Heart left ventricle (tissue), 16 donors: ENCODE measurements at regions not wholly inside any gene's neighbourhood (a gene's known extent, or its start where the extent isn't known, plus 50 kb on each side); places are given as distances from the start of the nearest gene placed in this dataset.

ENCODE experiments used
- ATAC-seq, 4 donors: fragments of 200-7000 bp; cut with Tn5 transposase; one replicate each; pipeline ENCODE4 v1.9.1; 2020 to 2022; ENCODE audit warnings: moderate library complexity in 4 of 4, mild to moderate bottlenecking in 3 of 4, moderate number of reproducible peaks in 1 of 4
- DNase-seq, 5 donors: peaks; one replicate each; pipeline ENCODE4 v3.0.0-alpha.2; 2020
- H3K27ac ChIP-seq, 12 donors: fragments of 200-600 bp; sonication (generic) in 4 of 12; one replicate each; pipeline versions ENCODE4 v1.5.0 to v1.8.0; 2016 to 2022; ENCODE audit warnings: mild to moderate bottlenecking in 2 of 12
- H3K27me3 ChIP-seq, 9 donors: fragments of 200-600 bp; sonication (generic) in 2 of 9; one replicate each; pipeline versions ENCODE4 v1.5.1 to v1.8.0; 2016 to 2022; ENCODE audit warnings: mild to moderate bottlenecking in 3 of 9
- H3K36me3 ChIP-seq, 9 donors: fragments of 200-600 bp; sonication (generic) in 2 of 9; one replicate each; pipeline versions ENCODE4 v1.5.0 to v1.8.0; 2018 to 2022; ENCODE audit warnings: mild to moderate bottlenecking in 2 of 9
- H3K4me1 ChIP-seq, 12 donors: fragments of 200-600 bp; sonication (generic) in 4 of 12; one replicate each; pipeline versions ENCODE4 v1.5.0 to v1.8.0; 2016 to 2022; ENCODE audit warnings: mild to moderate bottlenecking in 3 of 12
- H3K4me3 ChIP-seq, 12 donors: fragments of 200-600 bp; sonication (generic) in 4 of 12; one replicate each; pipeline versions ENCODE4 v1.5.0 to v1.8.0; 2017 to 2022; ENCODE audit warnings: mild to moderate bottlenecking in 9 of 12, moderate library complexity in 4 of 12
- H3K9me3 ChIP-seq, 12 donors: fragments of 200-600 bp; sonication (generic) in 4 of 12; one replicate each; pipeline versions ENCODE4 v1.5.0 to v1.8.0; 2016 to 2022; ENCODE audit warnings: mild to moderate bottlenecking in 1 of 12
- CTCF ChIP-seq, 12 donors: fragments of 200-600 bp; sonication (generic) in 4 of 12; IDR thresholded peaks; one replicate each; pipeline versions ENCODE4 v1.5.0 to v1.8.0; 2018 to 2022; ENCODE audit warnings: antibody characterized with exemption in 12 of 12, mild to moderate bottlenecking in 5 of 12
- POLR2A ChIP-seq, 2 donors: fragments of 450-650 bp; IDR thresholded peaks; one replicate each; pipeline ENCODE4 v1.6.1; 2017; ENCODE audit warnings: antibody characterized with exemption in 2 of 2, mild to moderate bottlenecking in 2 of 2, moderate library complexity in 2 of 2
- WGBS, 4 donors: extraction: QIAGEN DNeasy Blood & Tissue Kit in 2 of 4; methylation state at CpG; one replicate each; pipeline versions ENCODE4 v1.1.5 to v1.1.7; 2013 to 2018; 5-methylcytosine and 5-hydroxymethylcytosine counted together
- intact Hi-C, 10 donors: fragments of 100-400 bp; cut with DNase I; formaldehyde crosslinking; loops; one replicate each; pipeline versions ENCODE4 v1.11.1 to v1.14.2; 2022
- donor health status: ischemic (EF 13 %, LVEDD 7.1; RV severe dilation, severe dysfunction).
- donor health status: healthy with polysubstance abuse.
- donor health status: DM: no; HTN: yes; CAD: no.
- donor health status: DM: no; HTN: no; CAD: no.
- donor health status: ischemic (EF 25% LVEDD 6.9; RV normal size, moderate dysfunction).
- donor health status: ischemic (EF 25% LVEDD 5.7; RV mildly dilated, moderate dysfunction).
- donor health status: healthy.
- donor health status: DM: yes; HTN: yes; CAD: no.
- donor health status: ischemic (EF 35%, LVEDD 5.7; RV mildly dilated, moderate dysfunction).
- donor health status: nonischemic (EF 11% LVEDD 7.7; RV severe dilation, severe dysfunction).
- donor health status: DM: yes; HTN: yes; CAD: no.
- donor health status: PGD.
- donor health status: ischemic (EF 29% LVEDD 5.4; RV normal size, mild dysfunction).
- donor health status: nonischemic (EF 23%, LVEDD 6.1; RV moderate dilation, normal function).

- TF ChIP-seq POLR2A (IDR thresholded peaks at IDR 0.05) (no peak), CTCF (IDR thresholded peaks at IDR 0.05) (no peak)
- intact Hi-C loops: no loop called here
- H3K27ac ChIP-seq: no peak overlapping the region
- 94 to 99% (median 97%) methylated on average over 2 of the region's 2 CpGs for WGBS, 4 donors
- no peaks in the 10 kb centered on the region for H3K9me3 ChIP-seq
- no peak overlapping the region for H3K4me3 ChIP-seq
- no peaks in the 10 kb centered on the region for H3K4me1 ChIP-seq
- ATAC-seq (no peak), DNase-seq (no peak)
- peaks cover 0 to 8% (median 0%) of the 10 kb centered on the region in 9 donors for H3K27me3 ChIP-seq
- no peaks in the 10 kb centered on the region for H3K36me3 ChIP-seq
Measured at GRCh38 chr9:71592400-71592799, 175.9 kb downstream of the CEMIP2 start.

- ATAC-seq (no peak), DNase-seq (no peak)
- TF ChIP-seq POLR2A (IDR thresholded peaks at IDR 0.05) (no peak), CTCF (IDR thresholded peaks at IDR 0.05) (no peak)
- WGBS, 4 donors: 60 to 69% (median 68%) methylated on average over 3 of the region's 3 CpGs
- Histone ChIP-seq H3K9me3 (no peaks in the 10 kb centered on the region), H3K36me3 (no peaks in the 10 kb centered on the region), H3K4me3 (no peak overlapping the region), H3K27me3 (peaks cover 0 to 8% (median 0%) of the 10 kb centered on the region in 9 donors), H3K27ac (no peak overlapping the region), H3K4me1 (no peaks in the 10 kb centered on the region)
- intact Hi-C loops: no loop called here
Measured at GRCh38 chr9:71590362-71590761, 178.0 kb downstream of the CEMIP2 start.

- no peaks in the 10 kb centered on the region for H3K4me1 ChIP-seq
- TF ChIP-seq CTCF (IDR thresholded peaks at IDR 0.05) (no peak), POLR2A (IDR thresholded peaks at IDR 0.05) (no peak)
- peaks cover 0 to 8% (median 0%) of the 10 kb centered on the region in 9 donors for H3K27me3 ChIP-seq
- no peak overlapping the region for H3K4me3 ChIP-seq
- intact Hi-C loops: loop anchor here in 1 of 10 donors (10.0 kb wide), 1 partner anchor 65 kb away; no protein-coding TSS in a partner anchor
- H3K36me3 ChIP-seq: no peaks in the 10 kb centered on the region
- no peak overlapping the region for H3K27ac ChIP-seq
- H3K9me3 ChIP-seq: no peaks in the 10 kb centered on the region
- WGBS, 4 donors: 60 to 80% (median 69%) methylated on average over 6 of the region's 6 CpGs
- no peak for DNase-seq
- no peak for ATAC-seq
Measured at GRCh38 chr9:71589612-71590011, 178.7 kb downstream of the CEMIP2 start.

GRCh38 chr9:71587576-71588362 lies 180.5 kb downstream of the CEMIP2 start:
- Histone ChIP-seq H3K27ac (no peak overlapping the region), H3K36me3 (no peaks in the 10 kb centered on the region), H3K4me1 (no peaks in the 10 kb centered on the region), H3K9me3 (no peaks in the 10 kb centered on the region), H3K4me3 (no peak overlapping the region), H3K27me3 (no peaks in the 10 kb centered on the region)
- WGBS, 4 donors: 87 to 92% (median 90%) methylated on average over 5 of the region's 5 CpGs
- TF ChIP-seq CTCF (IDR thresholded peaks at IDR 0.05) (no peak), POLR2A (IDR thresholded peaks at IDR 0.05) (no peak)
- ATAC-seq (no peak), DNase-seq (no peak)
- intact Hi-C loops: loop anchor here in 1 of 10 donors (10.0 kb wide), 1 partner anchor 63 kb away; no protein-coding TSS in a partner anchor
